PC-9 (cell line): ENCODE measurements at regions not wholly inside any gene's neighbourhood (a gene's known extent, or its start where the extent isn't known, plus 50 kb on each side); places are given as distances from the start of the nearest gene placed in this dataset.

ENCODE experiments used
- BruUV-seq: library from RNA; stranded (reverse); fragments of 400-500 nt; replicated peaks from 2 replicates; lab custom pipeline; 2021; lab: Mats Ljungman, UMichigan
- CTCF ChIA-PET: fragments of 300-600 bp; sonication (Branson Sonifier 250); formaldehyde crosslinking; loops from one replicate; lab custom pipeline; 2022; ENCODE audit warnings: antibody characterized with exemption; lab: Charles Lee
- POLR2A ChIA-PET: fragments of 300-600 bp; sonication (Branson Sonifier 250); formaldehyde crosslinking; loops from one replicate; lab custom pipeline; 2022; ENCODE audit warnings: antibody characterized with exemption; ENCODE audit not compliant: unreplicated experiment; lab: Charles Lee
- DNase-seq, 2 experiments: peaks; one replicate each; pipeline versions ENCODE4 v3.0.0 to v3.0.0-alpha.2; 2015 to 2022; ENCODE audit warnings: mixed read lengths in 1 of 2
- H2AFZ ChIP-seq: fragments of 200-600 bp; sonication (generic); 2 replicates; pipeline ENCODE4 v1.8.1; 2017; ENCODE audit warnings: antibody characterized with exemption
- H3F3A ChIP-seq: fragments of 200-600 bp; sonication (generic); 2 replicates; pipeline ENCODE4 v1.8.1; 2017; ENCODE audit warnings: antibody characterized with exemption, mild to moderate bottlenecking, low read depth; ENCODE audit not compliant: insufficient read depth
- H3K27ac ChIP-seq: fragments of 200-600 bp; sonication (generic); 2 replicates; pipeline ENCODE4 v1.6.1; 2016; ENCODE audit warnings: mixed run types
- H3K27me3 ChIP-seq: fragments of 200-600 bp; sonication (generic); 2 replicates; pipeline ENCODE4 v1.6.1; 2016; ENCODE audit warnings: low read depth, mixed run types; ENCODE audit not compliant: insufficient read depth
- H3K36me3 ChIP-seq: fragments of 200-600 bp; sonication (generic); 2 replicates; pipeline ENCODE4 v1.6.1; 2016; ENCODE audit warnings: low read depth, mixed run types
- H3K4me1 ChIP-seq: fragments of 200-600 bp; sonication (generic); replicated peaks from 2 replicates; pipeline ENCODE4 v1.6.1; 2016; ENCODE audit warnings: mixed run types; ENCODE audit not compliant: insufficient read depth
- H3K4me2 ChIP-seq: fragments of 200-600 bp; sonication (generic); 2 replicates; pipeline ENCODE4 v1.6.1; 2017; ENCODE audit warnings: mixed run types
- H3K4me3 ChIP-seq: fragments of 200-600 bp; sonication (generic); 2 replicates; pipeline ENCODE4 v1.6.1; 2016; ENCODE audit warnings: mixed run types
- H3K79me2 ChIP-seq: fragments of 200-600 bp; sonication (generic); 2 replicates; pipeline ENCODE4 v1.6.1; 2017; ENCODE audit warnings: low read depth, mixed run types
- H3K9me2 ChIP-seq: fragments of 200-600 bp; sonication (generic); 2 replicates; pipeline ENCODE4 v1.8.1; 2017; ENCODE audit warnings: mild to moderate bottlenecking; ENCODE audit not compliant: insufficient read depth
- H3K9me3 ChIP-seq: fragments of 200-600 bp; sonication (generic); 2 replicates; pipeline ENCODE4 v1.8.1; 2016; ENCODE audit warnings: low read depth; ENCODE audit not compliant: insufficient read depth
- H4K20me1 ChIP-seq: fragments of 200-600 bp; sonication (generic); 2 replicates; pipeline ENCODE4 v1.8.1; 2017; ENCODE audit not compliant: insufficient read depth
- EZH2 ChIP-seq: fragments of 200-600 bp; sonication (generic); IDR thresholded peaks from 2 replicates; pipeline ENCODE4 v1.8.0; 2017; ENCODE audit warnings: antibody characterized with exemption, low read depth
- intact Hi-C: fragments of 100-400 bp; cut with micrococcal nuclease; formaldehyde crosslinking; loops from one replicate; pipeline ENCODE4 v1.10.0; 2022; ENCODE audit not compliant: unreplicated experiment
- TF ChIP-seq, protein P1 (sequence below): fragments of 200-600 bp; sonication (generic); conservative IDR thresholded peaks from 2 replicates; pipeline ENCODE4 v1.6.1; 2017; ENCODE audit warnings: mixed run types, antibody characterized with exemption, mild to moderate bottlenecking, moderate library complexity

DNA sequence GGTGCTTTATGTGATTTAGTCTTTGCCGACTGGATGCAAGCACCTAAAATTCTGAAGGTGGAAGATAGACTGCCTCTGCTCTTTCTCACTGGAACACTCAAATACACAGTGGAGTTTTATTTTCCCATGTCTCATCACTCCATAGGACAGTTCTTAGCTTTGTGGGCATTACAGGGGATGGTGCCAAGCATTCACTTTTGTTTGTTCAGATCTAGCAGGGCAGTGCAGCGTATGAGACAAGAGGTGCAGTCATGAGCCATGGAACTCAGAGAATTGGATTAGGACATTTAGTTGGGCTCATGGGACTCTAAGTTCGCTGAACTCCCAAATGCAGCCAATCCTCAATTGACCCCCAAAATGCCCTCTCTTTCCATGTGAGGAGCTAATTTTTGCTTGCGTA is 1136.9 kb upstream of the PRKX start:
- TF ChIP-seq EZH2, result no peak
- TF ChIP-seq, protein P1, sequence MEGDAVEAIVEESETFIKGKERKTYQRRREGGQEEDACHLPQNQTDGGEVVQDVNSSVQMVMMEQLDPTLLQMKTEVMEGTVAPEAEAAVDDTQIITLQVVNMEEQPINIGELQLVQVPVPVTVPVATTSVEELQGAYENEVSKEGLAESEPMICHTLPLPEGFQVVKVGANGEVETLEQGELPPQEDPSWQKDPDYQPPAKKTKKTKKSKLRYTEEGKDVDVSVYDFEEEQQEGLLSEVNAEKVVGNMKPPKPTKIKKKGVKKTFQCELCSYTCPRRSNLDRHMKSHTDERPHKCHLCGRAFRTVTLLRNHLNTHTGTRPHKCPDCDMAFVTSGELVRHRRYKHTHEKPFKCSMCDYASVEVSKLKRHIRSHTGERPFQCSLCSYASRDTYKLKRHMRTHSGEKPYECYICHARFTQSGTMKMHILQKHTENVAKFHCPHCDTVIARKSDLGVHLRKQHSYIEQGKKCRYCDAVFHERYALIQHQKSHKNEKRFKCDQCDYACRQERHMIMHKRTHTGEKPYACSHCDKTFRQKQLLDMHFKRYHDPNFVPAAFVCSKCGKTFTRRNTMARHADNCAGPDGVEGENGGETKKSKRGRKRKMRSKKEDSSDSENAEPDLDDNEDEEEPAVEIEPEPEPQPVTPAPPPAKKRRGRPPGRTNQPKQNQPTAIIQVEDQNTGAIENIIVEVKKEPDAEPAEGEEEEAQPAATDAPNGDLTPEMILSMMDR, result no peak
- DNase-seq, result no peak
- Histone ChIP-seq H3K9me3 (no peaks in the 10 kb centered on the region), H3K9me2 (no peaks in the 10 kb centered on the region), H3K4me2 (no peak overlapping the region), H4K20me1 (no peaks in the 10 kb centered on the region), H3K36me3 (no peaks in the 10 kb centered on the region), H2AFZ (no peak overlapping the region), H3F3A (no peaks in the 10 kb centered on the region), H3K27ac (no peak overlapping the region), H3K27me3 (no peaks in the 10 kb centered on the region), H3K4me3 (no peak overlapping the region), H3K4me1 (no peaks in the 10 kb centered on the region), H3K79me2 (no peaks in the 10 kb centered on the region)
- ChIA-PET POLR2A (no interaction called here), CTCF (no interaction called here)
- no TSS peak for BruUV-seq
- intact Hi-C loops, result no loop called here

DNA sequence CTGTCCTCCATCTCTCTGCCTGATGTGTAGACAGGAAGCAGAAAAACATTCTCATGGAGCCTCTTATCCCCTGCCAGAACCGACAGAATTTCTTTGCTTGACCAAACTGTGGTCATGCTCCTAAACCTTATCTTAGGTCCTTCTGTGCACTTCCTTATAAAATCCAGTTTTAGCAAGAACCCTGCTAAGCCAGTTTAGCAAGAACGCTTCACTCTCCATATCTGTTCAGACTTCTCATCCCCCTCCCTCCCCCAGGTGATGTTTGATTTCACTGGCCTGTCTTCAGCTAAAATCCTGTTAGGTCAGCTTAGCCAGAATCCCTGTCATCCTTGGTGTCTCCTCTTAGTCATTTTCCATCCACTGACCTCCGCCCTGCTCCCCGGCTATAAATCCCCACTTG is 1130.9 kb upstream of the PRKX start:
- peak overlapping the region; percentile 29 for H3K4me2 ChIP-seq
- no peak overlapping the region for H2AFZ ChIP-seq
- H3F3A ChIP-seq, result peaks cover 6% of the 10 kb centered on the region; the same call in 1 of the 2 replicates
- no peaks in the 10 kb centered on the region for H3K27me3 ChIP-seq
- no peaks in the 10 kb centered on the region; the same call in 1 of the 2 replicates for H3K9me3 ChIP-seq
- H3K9me2 ChIP-seq, result no peaks in the 10 kb centered on the region
- no peaks in the 10 kb centered on the region for H3K36me3 ChIP-seq
- DNase-seq, result peak; percentile 45 to 88
- no peaks in the 10 kb centered on the region for H4K20me1 ChIP-seq
- no peak for TF ChIP-seq EZH2
- TF ChIP-seq, protein P1, result no peak
- H3K4me3 ChIP-seq, result no peak overlapping the region
- peaks cover 18% of the 10 kb centered on the region for H3K4me1 ChIP-seq
- peak overlapping the region; percentile 28 for H3K27ac ChIP-seq
- no peaks in the 10 kb centered on the region for H3K79me2 ChIP-seq
- ChIA-PET CTCF (no interaction called here), POLR2A (no interaction called here)
- intact Hi-C loops, result loop anchor here (1.0 kb wide), 1 partner anchor 13 kb away; no protein-coding TSS in a partner anchor
- BruUV-seq, result no TSS peak

DNA sequence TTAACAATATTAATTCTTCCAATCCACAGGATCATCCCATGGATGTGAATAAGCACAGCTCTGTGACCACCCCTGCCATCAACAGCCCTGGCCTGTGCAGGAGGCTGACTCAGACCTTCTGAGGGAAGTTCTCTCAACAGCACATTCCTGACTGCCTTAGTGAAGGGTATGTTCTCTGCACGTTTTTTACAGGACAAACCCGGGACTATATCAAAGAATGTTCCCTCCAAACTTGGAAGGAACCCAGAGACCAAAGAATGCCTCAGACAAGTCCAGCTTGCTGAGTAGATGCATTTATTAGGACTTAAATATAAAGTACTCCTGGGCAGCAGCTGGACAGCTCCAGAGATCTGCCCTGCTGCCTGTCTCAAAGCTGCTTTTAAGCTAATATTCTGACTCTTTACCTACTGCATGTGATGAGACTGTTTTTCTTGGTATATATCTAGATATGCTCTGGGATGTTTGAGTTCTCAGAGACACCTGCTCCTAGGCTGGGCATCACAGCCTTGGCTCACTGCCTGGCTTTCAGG is 1127.8 kb upstream of the PRKX start:
- ChIA-PET POLR2A (interaction anchor here (0.7 kb wide), 1 partner anchor 22 kb away, joined by 3 read pairs; no protein-coding TSS in a partner anchor), CTCF (no interaction called here)
- no peaks in the 10 kb centered on the region for H4K20me1 ChIP-seq
- no peaks in the 10 kb centered on the region; the same call in 1 of the 2 replicates for H3K9me3 ChIP-seq
- no peaks in the 10 kb centered on the region for H3K27me3 ChIP-seq
- no TSS peak for BruUV-seq
- H3K27ac ChIP-seq, result no peak overlapping the region
- TF ChIP-seq EZH2, result no peak
- TF ChIP-seq, protein P1, result no peak
- peak in 1 of 2 experiments; percentile 49 for DNase-seq
- no peaks in the 10 kb centered on the region for H3K79me2 ChIP-seq
- intact Hi-C loops, result no loop called here
- no peak overlapping the region for H2AFZ ChIP-seq
- H3K4me1 ChIP-seq, result peaks cover 18% of the 10 kb centered on the region
- H3K4me2 ChIP-seq, result no peak overlapping the region
- peaks cover 6% of the 10 kb centered on the region; the same call in 1 of the 2 replicates for H3F3A ChIP-seq
- no peaks in the 10 kb centered on the region for H3K36me3 ChIP-seq
- H3K9me2 ChIP-seq, result no peaks in the 10 kb centered on the region
- H3K4me3 ChIP-seq, result no peak overlapping the region
